DND-41 (cell line): ENCODE measurements at regions not wholly inside any gene's neighbourhood (a gene's known extent, or its start where the extent isn't known, plus 50 kb on each side); places are given as distances from the start of the nearest gene placed in this dataset.

Experiments
- ATAC-seq: fragments of 200-7000 bp; cut with Tn5 transposase; 3 replicates; pipeline ENCODE4 v1.9.1; 2021; ENCODE audit warnings: low read depth; ENCODE audit not compliant: insufficient read depth
- DNase-seq: peaks from one replicate; pipeline ENCODE4 v3.0.0-alpha.2; 2020
- H2AFZ ChIP-seq: 2 replicates; pipeline ENCODE4 v1.6.0; 2012; ENCODE audit warnings: low read depth, low read length
- H3K27ac ChIP-seq: 2 replicates; pipeline ENCODE4 v1.5.1; 2012; ENCODE audit warnings: low read length, inconsistent platforms
- H3K27me3 ChIP-seq: fragments of 200-600 bp; sonication (generic); 2 replicates; pipeline ENCODE4 v1.6.0; 2012; ENCODE audit warnings: low read length, mild to moderate bottlenecking, inconsistent platforms; ENCODE audit not compliant: insufficient read depth, poor library complexity
- H3K36me3 ChIP-seq: 2 replicates; pipeline ENCODE4 v1.5.1; 2012; ENCODE audit warnings: low read length, inconsistent platforms; ENCODE audit not compliant: insufficient read depth
- H3K4me1 ChIP-seq: 2 replicates; pipeline ENCODE4 v1.5.1; 2012; ENCODE audit warnings: mild to moderate bottlenecking, low read length; ENCODE audit not compliant: insufficient read depth
- H3K4me2 ChIP-seq: 2 replicates; pipeline ENCODE4 v1.6.0; 2012; ENCODE audit warnings: mild to moderate bottlenecking, moderate library complexity, low read length, inconsistent platforms; ENCODE audit not compliant: insufficient read depth
- H3K4me3 ChIP-seq, 2 experiments: fragments of 200-600 bp in 1 of 2; shearing (Covaris generic) in 1 of 2; 2 replicates each; pipeline ENCODE4 v1.5.1; 2012 to 2016; ENCODE audit warnings: inconsistent platforms in 2 of 2, low read length in 2 of 2, mild to moderate bottlenecking in 2 of 2, low read depth in 1 of 2, moderate library complexity in 1 of 2
- H3K79me2 ChIP-seq: 2 replicates; pipeline ENCODE4 v1.6.0; 2012; ENCODE audit warnings: low read length, inconsistent platforms; ENCODE audit not compliant: insufficient read depth
- H3K9ac ChIP-seq: 2 replicates; pipeline ENCODE4 v1.6.0; 2012; ENCODE audit warnings: low read depth, mild to moderate bottlenecking, inconsistent platforms, low read length, moderate library complexity
- H3K9me3 ChIP-seq: 2 replicates; pipeline ENCODE4 v1.5.1; 2012; ENCODE audit warnings: low read length, moderate library complexity, mild to moderate bottlenecking, inconsistent platforms; ENCODE audit not compliant: insufficient read depth, severe bottlenecking
- H4K20me1 ChIP-seq: 2 replicates; pipeline ENCODE4 v1.6.0; 2012; ENCODE audit warnings: low read length; ENCODE audit not compliant: insufficient read depth
- CTCF ChIP-seq: IDR thresholded peaks from 2 replicates; pipeline ENCODE4 v1.5.1; 2012; ENCODE audit warnings: borderline replicate concordance, low read length, moderate library complexity, mild to moderate bottlenecking; ENCODE audit not compliant: poor library complexity, severe bottlenecking; ENCODE audit errors: extremely low read depth
- EZH2 ChIP-seq: IDR thresholded peaks from 3 replicates; pipeline ENCODE4 v1.6.1; 2012; ENCODE audit warnings: borderline replicate concordance, low read depth, mild to moderate bottlenecking, moderate library complexity, low read length, inconsistent platforms; ENCODE audit not compliant: severe bottlenecking

- no peak overlapping the region for H3K27ac ChIP-seq
- H3K4me2 ChIP-seq: no peak overlapping the region
- no peaks in the 10 kb centered on the region for H4K20me1 ChIP-seq
- H3K79me2 ChIP-seq: no peaks in the 10 kb centered on the region
- H3K9me3 ChIP-seq: no peaks in the 10 kb centered on the region
- no peaks in the 10 kb centered on the region for H3K36me3 ChIP-seq
- no peak overlapping the region for H3K9ac ChIP-seq
- TF ChIP-seq CTCF (no peak), EZH2 (no peak)
- no peak overlapping the region for H3K4me3 ChIP-seq
- peaks cover 5% of the 10 kb centered on the region; the same call in 1 of the 2 replicates for H3K4me1 ChIP-seq
- no peak for DNase-seq
- peak; percentile 91 for ATAC-seq
- no peaks in the 10 kb centered on the region for H3K27me3 ChIP-seq
- no peak overlapping the region for H2AFZ ChIP-seq
Measured at GRCh38 chr1:114234408-114235124, 80.9 kb upstream of the SYT6 start.

- H3K9me3 ChIP-seq: no peaks in the 10 kb centered on the region
Measured at GRCh38 chr1:114232691-114233090, 79.0 kb upstream of the SYT6 start.

GRCh38 chr1:114231301-114231700 lies 77.6 kb upstream of the SYT6 start:
- no peaks in the 10 kb centered on the region for H3K36me3 ChIP-seq
- H4K20me1 ChIP-seq: no peaks in the 10 kb centered on the region
- TF ChIP-seq EZH2: no peak
- TF ChIP-seq CTCF: no peak
- peaks cover 5% of the 10 kb centered on the region; the same call in 1 of the 2 replicates for H3K4me1 ChIP-seq
- no peak overlapping the region for H3K4me2 ChIP-seq
- ATAC-seq (no peak), DNase-seq (no peak)
- H3K4me3 ChIP-seq: no peak overlapping the region
- no peaks in the 10 kb centered on the region for H3K79me2 ChIP-seq
- no peak overlapping the region for H3K27ac ChIP-seq
- no peak overlapping the region for H3K9ac ChIP-seq
- no peaks in the 10 kb centered on the region for H3K27me3 ChIP-seq
- no peaks in the 10 kb centered on the region for H3K9me3 ChIP-seq
- H2AFZ ChIP-seq: no peak overlapping the region

More at GRCh38 chr1:114232691-114233090, 79.0 kb upstream of the SYT6 start:
- ATAC-seq (no peak), DNase-seq (no peak)
- Histone ChIP-seq H3K4me3 (no peak overlapping the region), H3K4me1 (peaks cover 5% of the 10 kb centered on the region; the same call in 1 of the 2 replicates), H3K27ac (no peak overlapping the region), H3K79me2 (no peaks in the 10 kb centered on the region), H4K20me1 (no peaks in the 10 kb centered on the region), H3K27me3 (no peaks in the 10 kb centered on the region), H3K9ac (no peak overlapping the region), H3K4me2 (no peak overlapping the region), H3K36me3 (no peaks in the 10 kb centered on the region), H2AFZ (no peak overlapping the region)
- TF ChIP-seq CTCF (no peak), EZH2 (no peak)
